ENCODE measurements at regions not wholly inside any gene's neighbourhood (a gene's known extent, or its start where the extent isn't known, plus 50 kb on each side); places are given as distances from the start of the nearest gene placed in this dataset.
A peak's percentile ranks its signal among the peaks of the same experiment; 100 is the strongest.

DNA sequence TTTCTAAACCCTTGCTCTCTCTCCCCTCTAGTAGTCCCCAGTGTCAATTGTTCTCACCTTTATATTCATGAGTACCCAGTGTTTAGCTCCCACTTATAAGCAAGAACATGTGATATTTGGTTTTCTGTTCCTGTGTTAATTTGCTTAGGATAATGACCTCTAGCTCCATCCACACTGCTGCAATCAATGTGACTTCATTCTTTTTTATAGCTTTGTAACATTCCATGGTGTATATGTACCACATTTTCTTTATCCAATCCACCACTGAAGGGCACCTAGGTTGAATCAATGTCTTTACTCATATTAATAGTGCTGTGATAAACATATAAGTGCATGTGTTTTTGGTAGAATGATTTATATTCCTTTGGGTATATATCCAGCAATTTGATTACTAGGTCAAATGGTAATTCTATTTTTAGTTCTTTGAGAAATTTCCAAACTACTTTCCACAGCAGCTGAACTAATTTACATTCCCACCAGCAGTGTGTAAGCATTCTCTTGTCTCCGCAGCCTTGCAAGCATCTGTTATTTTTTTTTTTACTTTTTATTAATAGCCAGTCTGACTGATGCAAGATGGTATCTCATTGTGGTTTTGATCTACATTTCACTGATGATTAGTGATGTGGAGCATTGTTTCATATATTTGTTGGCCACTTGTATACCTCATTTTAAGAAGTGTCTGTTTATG lies 277.8 kb downstream of the LTN1 start:
- Mint-ChIP-seq H3K4me3 (no peak overlapping the region), H3K36me3 (ENCODE audit: low read depth) (no peaks in the 10 kb centered on the region), H3K27me3 (ENCODE audit: low read depth) (no peaks in the 10 kb centered on the region)

DNA sequence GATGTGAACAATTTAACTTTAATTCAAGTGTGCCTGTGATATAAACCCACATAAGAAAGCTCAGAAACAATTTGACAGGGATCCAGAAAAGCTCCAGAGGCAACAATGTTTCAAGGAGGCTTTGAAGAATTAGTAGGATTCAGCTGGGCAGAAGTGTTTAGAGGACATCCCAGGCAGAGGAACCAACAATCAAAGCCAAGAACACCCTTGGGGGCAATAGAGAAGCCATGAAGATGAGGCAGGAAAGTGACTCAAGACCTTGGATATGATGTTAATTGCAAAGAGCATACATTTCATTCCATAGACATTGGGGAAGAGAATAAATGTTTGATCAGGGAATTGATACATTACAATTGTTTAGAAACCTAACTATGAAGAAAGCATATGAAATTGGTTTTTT lies 280.3 kb downstream of the LTN1 start:
- TF ChIP-seq, protein P1, sequence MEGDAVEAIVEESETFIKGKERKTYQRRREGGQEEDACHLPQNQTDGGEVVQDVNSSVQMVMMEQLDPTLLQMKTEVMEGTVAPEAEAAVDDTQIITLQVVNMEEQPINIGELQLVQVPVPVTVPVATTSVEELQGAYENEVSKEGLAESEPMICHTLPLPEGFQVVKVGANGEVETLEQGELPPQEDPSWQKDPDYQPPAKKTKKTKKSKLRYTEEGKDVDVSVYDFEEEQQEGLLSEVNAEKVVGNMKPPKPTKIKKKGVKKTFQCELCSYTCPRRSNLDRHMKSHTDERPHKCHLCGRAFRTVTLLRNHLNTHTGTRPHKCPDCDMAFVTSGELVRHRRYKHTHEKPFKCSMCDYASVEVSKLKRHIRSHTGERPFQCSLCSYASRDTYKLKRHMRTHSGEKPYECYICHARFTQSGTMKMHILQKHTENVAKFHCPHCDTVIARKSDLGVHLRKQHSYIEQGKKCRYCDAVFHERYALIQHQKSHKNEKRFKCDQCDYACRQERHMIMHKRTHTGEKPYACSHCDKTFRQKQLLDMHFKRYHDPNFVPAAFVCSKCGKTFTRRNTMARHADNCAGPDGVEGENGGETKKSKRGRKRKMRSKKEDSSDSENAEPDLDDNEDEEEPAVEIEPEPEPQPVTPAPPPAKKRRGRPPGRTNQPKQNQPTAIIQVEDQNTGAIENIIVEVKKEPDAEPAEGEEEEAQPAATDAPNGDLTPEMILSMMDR (IDR thresholded peaks at IDR 0.05; ENCODE audit: unreplicated experiment in 3 of 3): no peak
- Mint-ChIP-seq H3K27me3 (ENCODE audit: low read depth) (no peaks in the 10 kb centered on the region), H3K27ac (no peak overlapping the region), H3K4me1 (peaks cover 25% of the 10 kb centered on the region), H3K36me3 (ENCODE audit: low read depth) (no peaks in the 10 kb centered on the region), H3K9me3 (no peaks in the 10 kb centered on the region), H3K4me3 (no peak overlapping the region)

More for the DNA sequence above, 277.8 kb downstream of the LTN1 start:
- peaks cover 19% of the 10 kb centered on the region for H3K4me1 Mint-ChIP-seq
- H3K27ac Mint-ChIP-seq: peak overlapping the region; percentile 0 to 77 (median 32)
- TF ChIP-seq, protein P1 (IDR thresholded peaks at IDR 0.05; ENCODE audit: unreplicated experiment in 3 of 3): no peak
- H3K9me3 Mint-ChIP-seq: peaks cover 10% of the 10 kb centered on the region

DNA sequence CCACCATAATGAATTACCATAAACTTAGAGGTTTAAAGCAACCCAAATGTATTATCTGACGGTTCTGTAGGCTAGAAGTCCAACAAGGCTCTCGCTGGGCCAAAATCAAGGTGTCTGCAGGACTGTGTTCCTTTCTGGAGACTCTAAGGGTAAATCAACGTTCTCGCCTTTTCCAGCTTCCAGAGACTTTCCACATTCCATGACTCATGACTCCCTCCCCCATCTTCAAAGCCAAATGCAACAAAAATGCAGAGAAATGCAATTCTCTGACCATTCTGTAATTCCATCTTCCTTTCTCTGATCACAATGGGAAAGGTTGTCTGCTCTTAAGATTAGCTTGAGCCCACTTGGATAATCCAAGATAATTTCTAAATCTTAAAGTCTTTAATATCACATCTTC lies 287.1 kb downstream of the LTN1 start:
- peaks cover 42% of the 10 kb centered on the region for H3K4me1 Mint-ChIP-seq
- H3K27me3 Mint-ChIP-seq (ENCODE audit: low read depth): no peaks in the 10 kb centered on the region
- no peak overlapping the region for H3K4me3 Mint-ChIP-seq
- H3K36me3 Mint-ChIP-seq (ENCODE audit: low read depth): no peaks in the 10 kb centered on the region
- peak overlapping the region in 1 of 3 experiments; percentile 78 for H3K27ac Mint-ChIP-seq
- TF ChIP-seq, protein P1 (IDR thresholded peaks at IDR 0.05; ENCODE audit: unreplicated experiment in 3 of 3): no peak
- H3K9me3 Mint-ChIP-seq: peaks cover 15% of the 10 kb centered on the region

DNA sequence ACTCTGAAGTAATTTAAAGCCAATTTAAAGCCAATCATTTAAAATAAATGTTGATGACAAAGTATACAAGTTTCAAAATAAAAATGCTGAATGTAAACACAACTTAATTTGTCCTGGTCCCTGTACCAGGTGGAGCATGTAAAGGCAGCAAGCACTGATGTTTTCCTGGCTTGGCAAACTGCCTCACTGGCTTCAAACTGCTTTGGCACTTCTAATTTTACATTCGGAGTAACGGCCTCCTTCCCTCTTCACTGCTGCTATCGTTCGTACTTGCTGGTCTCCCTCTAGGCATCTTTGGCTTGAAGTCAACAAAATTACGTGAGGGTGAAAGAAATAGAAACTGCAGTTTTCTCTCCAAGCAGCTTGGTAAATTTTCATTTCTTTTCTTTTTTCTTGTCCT lies 287.9 kb downstream of the LTN1 start:
- peak overlapping the region in 2 of 3 experiments; percentile 42 to 78 for H3K27ac Mint-ChIP-seq
- H3K9me3 Mint-ChIP-seq: peaks cover 18% of the 10 kb centered on the region
- TF ChIP-seq, protein P1 (IDR thresholded peaks at IDR 0.05; ENCODE audit: unreplicated experiment in 3 of 3): no peak
- no peaks in the 10 kb centered on the region for H3K36me3 Mint-ChIP-seq (ENCODE audit: low read depth)
- H3K27me3 Mint-ChIP-seq (ENCODE audit: low read depth): no peaks in the 10 kb centered on the region
- peaks cover 39% of the 10 kb centered on the region for H3K4me1 Mint-ChIP-seq
- H3K4me3 Mint-ChIP-seq: peak overlapping the region in 1 of 3 experiments; percentile 66

DNA sequence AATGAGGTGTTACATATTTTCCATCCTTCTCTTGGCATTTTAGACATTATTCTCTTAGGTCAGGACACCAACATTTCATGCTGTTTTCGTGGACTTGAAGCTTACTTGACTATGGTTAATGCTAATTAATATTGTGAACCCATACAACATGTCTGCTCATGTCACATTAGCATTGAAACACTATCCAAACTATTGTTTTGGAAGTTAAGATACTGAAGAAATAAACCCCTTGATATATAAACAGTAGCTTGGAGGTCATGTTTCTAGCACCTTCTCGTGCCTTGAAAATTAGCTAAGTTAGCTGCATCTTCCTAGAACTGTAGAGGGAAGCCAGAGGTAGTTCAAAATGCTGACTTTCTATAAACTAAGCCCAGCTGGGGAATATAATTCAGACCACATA lies 288.8 kb downstream of the LTN1 start:
- Mint-ChIP-seq H3K9me3 (peaks cover 18% of the 10 kb centered on the region), H3K36me3 (ENCODE audit: low read depth) (no peaks in the 10 kb centered on the region)
- TF ChIP-seq, protein P1 (IDR thresholded peaks at IDR 0.05; ENCODE audit: unreplicated experiment in 3 of 3): no peak

More for the DNA sequence above, 288.8 kb downstream of the LTN1 start:
- H3K4me3 Mint-ChIP-seq: no peak overlapping the region
- H3K27me3 Mint-ChIP-seq (ENCODE audit: low read depth): no peaks in the 10 kb centered on the region
- peak overlapping the region; percentile 37 to 78 (median 42) for H3K27ac Mint-ChIP-seq
- peaks cover 40% of the 10 kb centered on the region for H3K4me1 Mint-ChIP-seq

All from nephron (organoid).